GM12892 (cell line): ENCODE measurements at regions not wholly inside any gene's neighbourhood (a gene's known extent, or its start where the extent isn't known, plus 50 kb on each side); places are given as distances from the start of the nearest gene placed in this dataset.

Experiments
- POLR2A ChIP-seq: IDR thresholded peaks from 2 replicates; pipeline ENCODE4 v1.6.1; 2011; ENCODE audit warnings: low read depth, low read length, control low read depth
- POLR2AphosphoS5 ChIP-seq: IDR thresholded peaks from 2 replicates; pipeline ENCODE4 v1.6.1; 2011; ENCODE audit warnings: low read depth, low read length, control low read depth

DNA sequence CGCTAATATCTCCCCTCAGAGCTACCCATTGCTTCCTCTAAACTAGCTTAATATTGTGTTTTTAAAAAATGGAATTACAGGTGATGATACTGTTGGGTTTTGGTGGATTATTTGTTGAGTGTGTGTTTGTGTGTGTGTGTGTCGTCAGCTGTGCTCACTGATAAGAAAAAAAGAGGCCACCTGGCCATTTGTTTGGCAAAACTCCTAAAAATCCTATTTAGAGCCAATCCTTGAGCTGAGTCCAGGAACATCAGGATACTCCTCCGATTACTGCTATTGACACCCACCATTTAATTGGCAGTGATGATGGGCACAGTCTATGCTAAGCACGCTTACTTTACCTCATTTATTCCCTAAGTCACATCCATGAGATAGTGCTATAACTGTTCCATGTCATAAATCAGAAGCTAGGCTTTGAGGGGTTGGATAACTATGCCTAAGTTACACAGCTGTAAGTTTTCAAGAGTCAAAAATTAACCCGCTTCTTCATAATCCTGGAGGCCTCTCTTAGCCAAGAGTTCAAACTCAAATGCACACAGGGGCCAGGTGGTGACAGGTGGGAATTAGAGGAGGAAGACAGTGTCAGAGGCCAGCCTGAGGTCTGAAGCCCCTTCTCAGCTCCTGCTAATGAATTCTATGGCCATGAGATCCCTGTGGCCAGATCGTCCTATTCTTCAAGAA is 1026.6 kb upstream of the TMEM132C start:
- TF ChIP-seq POLR2AphosphoS5 (no peak), POLR2A (no peak)
